ENCODE measurements at regions not wholly inside any gene's neighbourhood (a gene's known extent, or its start where the extent isn't known, plus 50 kb on each side); places are given as distances from the start of the nearest gene placed in this dataset.
"Not testable (repeated sequence)": the region's sequence is repeated elsewhere in the genome, so short reads cannot be mapped to it uniquely, and the experiment has no call there.

GRCh38 chr5:36531401-36531800 lies 75.0 kb upstream of the SLC1A3 start:
- no peak for FAIRE-seq

- no peak for FAIRE-seq
These were observed 71.0 kb upstream of the SLC1A3 start for GRCh38 chr5:36535378-36535777.

- FAIRE-seq = no peak
These were observed 70.4 kb upstream of the SLC1A3 start for GRCh38 chr5:36535859-36536615.

GRCh38 chr5:36536616-36537005 lies 69.8 kb upstream of the SLC1A3 start:
- no peak for FAIRE-seq

GRCh38 chr5:36537724-36538123 lies 68.7 kb upstream of the SLC1A3 start:
- no peak for FAIRE-seq

- no peak for FAIRE-seq
These were observed 53.6 kb upstream of the SLC1A3 start for GRCh38 chr5:36552651-36553393.

GRCh38 chr5:36555035-36555434 lies 51.4 kb upstream of the SLC1A3 start:
- not testable (repeated sequence) for FAIRE-seq
